VCaP (cell line): ENCODE measurements at regions not wholly inside any gene's neighbourhood (a gene's known extent, or its start where the extent isn't known, plus 50 kb on each side); places are given as distances from the start of the nearest gene placed in this dataset.

Source experiments
- H3K27ac ChIP-seq: fragments of 450-650 bp; 2 replicates; pipeline ENCODE4 v1.5.1; 2017
- TF ChIP-seq, protein P1 (sequence below): fragments of 450-650 bp; conservative IDR thresholded peaks from 2 replicates; pipeline ENCODE4 v1.5.1; 2017; ENCODE audit warnings: mild to moderate bottlenecking, moderate library complexity

DNA sequence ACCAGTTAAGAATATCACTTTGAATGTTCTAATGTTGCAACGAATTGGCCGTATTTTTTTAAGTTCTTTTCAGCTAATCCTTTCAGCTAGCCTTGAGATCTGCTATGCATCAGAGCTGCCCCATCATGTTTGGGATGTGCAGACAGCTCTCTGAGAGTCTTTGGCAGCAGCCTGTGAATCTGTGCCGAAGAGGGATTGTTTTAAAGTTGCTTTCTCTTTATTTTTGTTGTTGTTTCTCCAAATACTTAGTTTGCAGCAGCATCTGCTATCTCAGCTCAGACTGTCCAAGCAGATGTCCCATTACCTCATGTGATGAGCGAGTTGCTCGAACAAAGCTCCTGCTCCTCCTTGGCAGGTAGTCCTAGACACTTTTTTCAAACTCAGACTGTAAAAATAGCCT is 1002.5 kb upstream of the INTU start:
- H3K27ac ChIP-seq, result no peak overlapping the region
- TF ChIP-seq, protein P1, sequence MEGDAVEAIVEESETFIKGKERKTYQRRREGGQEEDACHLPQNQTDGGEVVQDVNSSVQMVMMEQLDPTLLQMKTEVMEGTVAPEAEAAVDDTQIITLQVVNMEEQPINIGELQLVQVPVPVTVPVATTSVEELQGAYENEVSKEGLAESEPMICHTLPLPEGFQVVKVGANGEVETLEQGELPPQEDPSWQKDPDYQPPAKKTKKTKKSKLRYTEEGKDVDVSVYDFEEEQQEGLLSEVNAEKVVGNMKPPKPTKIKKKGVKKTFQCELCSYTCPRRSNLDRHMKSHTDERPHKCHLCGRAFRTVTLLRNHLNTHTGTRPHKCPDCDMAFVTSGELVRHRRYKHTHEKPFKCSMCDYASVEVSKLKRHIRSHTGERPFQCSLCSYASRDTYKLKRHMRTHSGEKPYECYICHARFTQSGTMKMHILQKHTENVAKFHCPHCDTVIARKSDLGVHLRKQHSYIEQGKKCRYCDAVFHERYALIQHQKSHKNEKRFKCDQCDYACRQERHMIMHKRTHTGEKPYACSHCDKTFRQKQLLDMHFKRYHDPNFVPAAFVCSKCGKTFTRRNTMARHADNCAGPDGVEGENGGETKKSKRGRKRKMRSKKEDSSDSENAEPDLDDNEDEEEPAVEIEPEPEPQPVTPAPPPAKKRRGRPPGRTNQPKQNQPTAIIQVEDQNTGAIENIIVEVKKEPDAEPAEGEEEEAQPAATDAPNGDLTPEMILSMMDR, result no peak

DNA sequence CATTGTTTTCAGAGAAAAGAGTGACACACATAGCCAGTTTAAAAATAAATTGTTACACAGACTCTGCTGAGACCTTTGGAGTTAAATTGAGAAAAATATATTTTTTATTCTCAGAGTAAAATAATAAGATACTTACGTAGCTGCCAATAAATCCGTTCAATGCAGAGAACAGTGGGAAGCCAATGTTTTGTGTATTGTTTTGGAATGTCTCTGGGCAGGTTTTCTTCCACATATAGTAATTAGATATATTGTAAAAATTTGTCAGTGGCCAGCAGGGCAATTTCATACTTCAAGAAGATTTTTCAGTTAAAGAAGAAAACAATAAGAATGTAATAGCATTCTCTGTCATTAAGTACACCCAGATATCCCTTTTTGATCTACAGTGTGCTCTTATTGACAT is 999.5 kb upstream of the INTU start:
- TF ChIP-seq, protein P1, result no peak
- H3K27ac ChIP-seq, result no peak overlapping the region

DNA sequence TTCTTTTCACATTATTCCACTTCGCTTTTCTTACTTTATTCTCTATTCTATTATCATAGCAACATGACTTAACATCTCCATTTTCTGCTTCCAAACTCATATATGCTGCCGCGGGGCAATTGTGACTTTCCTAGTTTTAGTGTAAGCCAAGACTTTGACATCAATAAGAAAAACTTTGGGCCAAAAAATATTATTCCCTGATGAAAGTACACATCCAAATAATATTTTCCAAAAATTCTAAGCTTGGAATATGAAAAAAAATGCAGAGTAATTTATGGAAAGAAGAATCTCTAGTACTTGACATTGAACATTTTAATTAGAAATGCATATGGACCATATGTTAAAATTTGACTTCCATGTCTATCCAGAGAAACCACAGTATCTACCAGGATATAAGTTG is 995.1 kb upstream of the INTU start:
- no peak overlapping the region for H3K27ac ChIP-seq
- TF ChIP-seq, protein P1, result no peak

DNA sequence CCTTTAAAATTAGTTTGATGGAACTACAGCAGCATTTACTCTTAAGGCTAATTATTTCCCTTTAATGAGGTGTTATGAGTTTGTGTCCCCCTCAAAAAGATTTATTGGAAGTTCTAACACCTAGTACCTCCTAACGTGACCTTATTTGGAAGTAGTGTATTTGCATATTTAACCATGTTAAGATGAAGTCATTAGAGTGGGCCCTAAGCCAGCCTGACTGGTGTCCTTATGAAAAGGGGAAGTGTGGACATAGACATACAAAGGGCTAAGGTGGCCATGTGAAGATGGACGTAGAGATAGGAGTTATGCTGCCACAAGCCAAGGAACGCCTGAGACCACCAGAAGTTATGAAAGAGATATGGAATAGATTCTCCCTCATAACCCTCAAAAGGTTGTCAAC is 985.4 kb upstream of the INTU start:
- TF ChIP-seq, protein P1, result no peak
- H3K27ac ChIP-seq, result no peak overlapping the region

DNA sequence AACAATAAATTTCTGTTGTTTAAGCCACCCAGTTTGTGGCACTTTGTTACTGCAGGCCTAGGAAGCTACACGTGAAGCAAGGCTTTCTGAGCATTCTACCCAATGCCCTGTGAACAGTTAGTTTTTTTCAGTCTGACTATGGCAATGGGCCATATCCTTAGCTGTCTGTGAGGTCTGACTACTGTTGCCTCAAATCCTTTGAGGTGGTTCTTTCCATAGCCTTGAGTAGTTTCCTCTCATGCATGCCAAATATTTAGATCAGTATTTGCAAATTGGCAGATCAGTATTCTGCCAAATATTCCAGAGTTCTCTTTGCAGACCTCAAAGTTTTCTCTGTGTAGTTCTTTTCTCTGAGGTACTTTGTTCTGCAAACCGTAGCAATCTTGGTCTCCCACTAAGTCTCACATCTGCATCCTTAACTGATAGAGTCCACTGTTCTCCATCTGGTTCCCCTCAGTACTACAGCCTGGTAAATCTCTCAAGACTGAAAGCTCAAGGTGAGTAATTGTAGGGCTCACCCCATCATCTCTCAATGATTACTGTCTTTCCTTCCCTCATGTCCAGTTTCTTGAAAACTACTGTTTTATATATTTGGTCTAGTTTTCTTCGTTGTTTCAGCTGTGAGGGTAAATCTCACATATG is 984.9 kb upstream of the INTU start:
- H3K27ac ChIP-seq, result no peak overlapping the region
- TF ChIP-seq, protein P1, result no peak

DNA sequence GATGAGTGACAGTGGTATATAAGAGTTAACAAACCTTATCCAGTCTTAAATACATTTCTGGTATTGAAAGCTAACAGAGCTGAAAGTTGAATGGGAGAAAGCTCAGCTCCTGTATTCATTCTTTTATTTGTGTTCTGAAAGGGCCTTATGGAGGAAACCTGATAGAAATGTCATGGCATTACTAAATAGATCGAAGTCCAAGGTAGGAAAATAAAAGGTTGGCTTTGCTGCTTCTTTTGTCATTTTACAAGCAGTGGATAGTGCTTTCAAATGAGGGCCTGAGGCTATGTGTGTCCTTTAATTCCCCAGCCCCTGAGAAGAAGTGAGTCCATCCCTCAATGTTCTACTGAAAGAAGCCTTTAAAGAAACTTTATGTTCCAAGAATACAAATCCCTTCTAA is 974.3 kb upstream of the INTU start:
- TF ChIP-seq, protein P1, result no peak

DNA sequence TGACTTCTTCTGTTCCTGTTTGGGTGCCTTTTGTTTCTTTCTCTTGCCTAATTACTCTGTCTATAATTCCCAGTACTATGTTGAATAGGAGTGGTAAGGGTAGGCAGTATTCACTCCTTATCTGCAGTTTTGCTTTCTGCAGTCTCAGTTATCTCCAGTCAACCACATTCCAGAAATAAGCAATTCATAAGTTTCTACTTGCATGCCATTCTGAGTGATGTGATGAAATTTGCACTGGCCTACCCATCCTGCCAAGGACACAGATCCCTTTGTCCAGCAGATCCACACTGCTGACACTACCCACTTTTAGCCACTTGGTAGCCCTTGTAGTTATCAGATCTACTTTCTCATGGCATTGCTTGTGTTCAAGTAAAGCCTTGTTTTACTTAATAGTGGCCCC is 971.6 kb upstream of the INTU start:
- no peak overlapping the region for H3K27ac ChIP-seq
- TF ChIP-seq, protein P1, result no peak

More for the DNA sequence above, 974.3 kb upstream of the INTU start:
- H3K27ac ChIP-seq, result no peak overlapping the region
